WERI-Rb-1 (cell line): ENCODE measurements at regions not wholly inside any gene's neighbourhood (a gene's known extent, or its start where the extent isn't known, plus 50 kb on each side); places are given as distances from the start of the nearest gene placed in this dataset.

Experiments used
- DNase-seq: peaks from one replicate; pipeline ENCODE4 v3.0.0-alpha.2; 2020
- H3K27ac ChIP-seq: fragments of 250-450 bp; sonication (Bioruptor Pico); 2 replicates; pipeline ENCODE4 v1.5.1; 2020; ENCODE audit warnings: mild to moderate bottlenecking, moderate library complexity
- H3K27me3 ChIP-seq: fragments of 250-450 bp; sonication (Bioruptor Pico); 2 replicates; pipeline ENCODE4 v1.5.1; 2021; ENCODE audit warnings: mild to moderate bottlenecking, low read depth, moderate library complexity; ENCODE audit not compliant: insufficient read depth, severe bottlenecking
- H3K36me3 ChIP-seq: fragments of 250-450 bp; sonication (Bioruptor Pico); 2 replicates; pipeline ENCODE4 v1.5.1; 2020; ENCODE audit warnings: mild to moderate bottlenecking, moderate library complexity
- H3K4me3 ChIP-seq: 2 replicates; pipeline ENCODE4 v1.5.1; 2011; ENCODE audit warnings: low read depth, mild to moderate bottlenecking, control low read depth, low read length
- H3K9me3 ChIP-seq: fragments of 250-450 bp; sonication (Bioruptor Pico); 2 replicates; pipeline ENCODE4 v1.5.1; 2021; ENCODE audit warnings: mild to moderate bottlenecking, moderate library complexity; ENCODE audit not compliant: severe bottlenecking
- CTCF ChIP-seq: IDR thresholded peaks from 2 replicates; pipeline ENCODE4 v1.5.1; 2011; ENCODE audit warnings: low read depth, mild to moderate bottlenecking, control low read depth, inconsistent platforms, low read length

DNA sequence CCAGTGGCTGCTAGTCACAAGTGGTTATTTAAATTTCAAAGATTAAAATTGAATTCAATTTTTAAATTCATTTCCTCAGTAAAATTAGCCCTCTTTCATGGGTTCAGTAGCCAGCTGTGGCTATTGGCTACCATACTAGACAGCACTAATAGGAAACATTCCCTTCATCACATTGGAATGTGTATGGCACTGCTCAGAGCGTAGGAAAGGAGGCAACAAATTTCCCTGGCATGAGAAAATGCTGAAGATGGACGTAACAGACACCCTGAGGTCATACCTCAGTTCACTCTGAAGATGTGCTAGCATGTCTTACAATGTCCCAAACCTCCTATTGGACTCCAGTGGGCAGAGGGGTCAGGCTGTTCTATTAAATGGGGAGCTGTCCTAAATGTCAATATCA, 96.4 kb downstream of the C1QL2 start:
- H3K27me3 ChIP-seq: no peaks in the 10 kb centered on the region
- H3K36me3 ChIP-seq: no peaks in the 10 kb centered on the region
- DNase-seq: no peak
- H3K9me3 ChIP-seq: peaks cover 4% of the 10 kb centered on the region
- no peak overlapping the region for H3K4me3 ChIP-seq
- no peak for TF ChIP-seq CTCF
- H3K27ac ChIP-seq: no peak overlapping the region

- Histone ChIP-seq H3K4me3 (no peak overlapping the region), H3K27me3 (no peaks in the 10 kb centered on the region), H3K27ac (no peak overlapping the region), H3K9me3 (peaks cover 9% of the 10 kb centered on the region), H3K36me3 (no peaks in the 10 kb centered on the region)
- DNase-seq: no peak
- no peak for TF ChIP-seq CTCF
Observed at GRCh38 chr2:119059940-119060339, 98.6 kb downstream of the C1QL2 start.

GRCh38 chr2:119059287-119059686, 99.3 kb downstream of the C1QL2 start:
- no peak for DNase-seq
- Histone ChIP-seq H3K27me3 (no peaks in the 10 kb centered on the region), H3K36me3 (no peaks in the 10 kb centered on the region), H3K27ac (no peak overlapping the region), H3K9me3 (peaks cover 13% of the 10 kb centered on the region), H3K4me3 (no peak overlapping the region)
- TF ChIP-seq CTCF: no peak

DNA sequence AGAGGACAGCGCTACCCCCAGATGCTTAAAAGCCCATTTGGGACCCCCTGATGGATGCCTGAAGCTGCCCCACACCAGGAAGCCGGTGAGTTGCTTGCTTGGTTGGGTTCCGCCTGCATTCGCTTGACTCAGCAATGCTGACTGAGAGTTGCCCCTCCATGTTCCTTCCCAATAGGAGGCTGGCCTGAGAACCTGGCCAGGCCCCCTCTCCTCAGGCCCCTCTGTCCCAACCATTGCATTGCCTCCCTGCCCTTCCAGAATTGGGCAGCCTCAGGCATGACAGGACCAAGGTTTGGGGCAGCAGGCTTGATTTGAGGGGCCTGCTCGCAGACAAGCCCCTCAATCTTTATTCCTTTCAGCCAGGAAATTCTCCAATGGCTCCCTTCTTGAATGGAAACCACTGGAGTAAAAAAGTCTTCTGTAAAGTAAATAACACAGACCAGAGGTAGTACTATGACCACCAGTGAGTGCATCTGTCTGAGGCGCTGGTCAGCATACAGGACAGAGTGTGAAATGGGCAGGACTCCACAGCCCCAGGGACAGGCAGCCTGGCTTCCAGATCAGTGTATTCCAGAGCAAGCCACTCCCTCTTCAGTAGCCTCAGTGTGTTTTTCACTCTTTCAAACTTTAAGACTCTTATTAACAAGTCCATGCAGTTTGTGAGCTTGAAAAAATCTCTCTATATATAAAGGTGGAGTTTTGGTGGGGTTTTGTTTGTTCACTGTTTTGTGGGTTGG, 104.7 kb downstream of the C1QL2 start:
- Histone ChIP-seq H3K4me3 (no peak overlapping the region), H3K36me3 (no peaks in the 10 kb centered on the region), H3K27me3 (no peaks in the 10 kb centered on the region), H3K9me3 (peaks cover 9% of the 10 kb centered on the region), H3K27ac (no peak overlapping the region)
- no peak for DNase-seq
- no peak for TF ChIP-seq CTCF

- H3K9me3 ChIP-seq: peaks cover 9% of the 10 kb centered on the region
- H3K27me3 ChIP-seq: no peaks in the 10 kb centered on the region
Observed at GRCh38 chr2:119051263-119051662, 107.3 kb downstream of the C1QL2 start.

More at GRCh38 chr2:119051263-119051662, 107.3 kb downstream of the C1QL2 start:
- no peak for DNase-seq
- no peak for TF ChIP-seq CTCF
- Histone ChIP-seq H3K4me3 (no peak overlapping the region), H3K27ac (no peak overlapping the region; the same call in none of the 2 replicates), H3K36me3 (no peaks in the 10 kb centered on the region)
